Psoas muscle (tissue), 7 donors: ENCODE measurements at regions not wholly inside any gene's neighbourhood (a gene's known extent, or its start where the extent isn't known, plus 50 kb on each side); places are given as distances from the start of the nearest gene placed in this dataset.

ENCODE experiments used
- ATAC-seq, 4 donors: fragments of 200-7000 bp; cut with Tn5 transposase; one replicate each; pipeline ENCODE4 v1.9.1; 2020; ENCODE audit warnings: moderate library complexity in 3 of 4, mild to moderate bottlenecking in 2 of 4
- DNase-seq, 2 donors: peaks; one replicate each; pipeline ENCODE4 v3.0.0-alpha.2; 2020
- H3K27ac ChIP-seq: fragments of 200-600 bp; one replicate; pipeline ENCODE4 v1.8.0; 2022
- H3K27me3 ChIP-seq, 3 donors: fragments of 200-600 bp in 1 of 3; one replicate each; pipeline versions ENCODE4 v1.6.1 to v1.8.0; 2013 to 2022; ENCODE audit warnings: low read length in 2 of 3, mild to moderate bottlenecking in 2 of 3, moderate library complexity in 1 of 3; ENCODE audit not compliant: insufficient read depth in 3 of 3
- H3K36me3 ChIP-seq, 2 donors: fragments of 200-600 bp in 1 of 2; one replicate each; pipeline versions ENCODE4 v1.6.1 to v1.8.0; 2013 to 2022; ENCODE audit warnings: low read depth in 1 of 2, mild to moderate bottlenecking in 1 of 2, moderate library complexity in 1 of 2; ENCODE audit not compliant: insufficient read depth in 1 of 2
- H3K4me1 ChIP-seq: fragments of 200-600 bp; one replicate; pipeline ENCODE4 v1.8.0; 2022
- H3K4me3 ChIP-seq: fragments of 200-600 bp; one replicate; pipeline ENCODE4 v1.8.0; 2022; ENCODE audit warnings: mild to moderate bottlenecking
- H3K9me3 ChIP-seq: fragments of 200-600 bp; one replicate; pipeline ENCODE4 v1.8.0; 2022
- CTCF ChIP-seq: fragments of 200-600 bp; IDR thresholded peaks from one replicate; pipeline ENCODE4 v1.8.0; 2022; ENCODE audit warnings: antibody characterized with exemption
- WGBS, 3 donors: extraction: QIAGEN DNeasy Blood & Tissue Kit; methylation state at CpG; one replicate each; pipeline versions ENCODE4 v1.1.6 to v1.1.7; 2013; 5-methylcytosine and 5-hydroxymethylcytosine counted together
- intact Hi-C, 2 donors: fragments of 100-400 bp; cut with DNase I; formaldehyde crosslinking; loops; one replicate each; pipeline versions ENCODE4 v1.11.0 to v1.14.2; 2022
- donor health status: healthy with polysubstance abuse.
- donor health status: DM: no; HTN: no; CAD: no; lungs with moderate emphysema.
- donor health status: Bipolar disorder and iron deficiency.
- donor health status: healthy.
- donor health status: DM: yes; HTN: yes; CAD: no.
- donor health status: DM: no; HTN: no; CAD: no.
- donor health status: DM: yes; HTN: yes; CAD: no.

- Histone ChIP-seq H3K36me3 (no peaks in the 10 kb centered on the region), H3K27me3 (peaks cover 0 to 31% (median 3%) of the 10 kb centered on the region in 3 donors), H3K4me3 (no peak overlapping the region), H3K4me1 (no peaks in the 10 kb centered on the region), H3K27ac (no peak overlapping the region), H3K9me3 (no peaks in the 10 kb centered on the region)
- intact Hi-C loops, result no loop called here
- no peak for TF ChIP-seq CTCF
- ATAC-seq, result no peak
- WGBS, 3 donors, result 74 to 80% (median 77%) methylated on average over 7 of the region's 7 CpGs
- DNase-seq, result no peak
Measured at GRCh38 chr16:86356804-86357203, 153.5 kb upstream of the FOXF1 start.

- TF ChIP-seq CTCF, result no peak
- Histone ChIP-seq H3K27me3 (peaks cover 0 to 27% (median 1%) of the 10 kb centered on the region in 3 donors), H3K4me3 (no peak overlapping the region), H3K4me1 (no peaks in the 10 kb centered on the region), H3K27ac (no peak overlapping the region), H3K9me3 (no peaks in the 10 kb centered on the region), H3K36me3 (no peaks in the 10 kb centered on the region)
- DNase-seq (no peak), ATAC-seq (no peak)
- intact Hi-C loops, result no loop called here
- 86 to 89% (median 87%) methylated on average over 6 of the region's 6 CpGs for WGBS, 3 donors
Measured at GRCh38 chr16:86357303-86357702, 153.0 kb upstream of the FOXF1 start.

GRCh38 chr16:86357950-86358349 is 152.4 kb upstream of the FOXF1 start:
- no peak for DNase-seq
- H3K4me1 ChIP-seq, result no peaks in the 10 kb centered on the region
- no peak overlapping the region for H3K27ac ChIP-seq
- H3K4me3 ChIP-seq, result no peak overlapping the region
- H3K9me3 ChIP-seq, result no peaks in the 10 kb centered on the region
- intact Hi-C loops, result no loop called here
- TF ChIP-seq CTCF, result no peak
- no peak for ATAC-seq
- 36 to 61% (median 46%) methylated on average over 4 to 8 of the region's 8 CpGs for WGBS, 3 donors
- H3K36me3 ChIP-seq, result no peaks in the 10 kb centered on the region
- H3K27me3 ChIP-seq, result peaks cover 0 to 27% (median 0%) of the 10 kb centered on the region in 3 donors

- no peak for ATAC-seq
- no peak for TF ChIP-seq CTCF
- intact Hi-C loops, result no loop called here
- no peak for DNase-seq
- Histone ChIP-seq H3K27me3 (peaks cover 0 to 27% (median 0%) of the 10 kb centered on the region in 3 donors), H3K27ac (no peak overlapping the region), H3K4me1 (no peaks in the 10 kb centered on the region), H3K4me3 (no peak overlapping the region), H3K36me3 (no peaks in the 10 kb centered on the region), H3K9me3 (no peaks in the 10 kb centered on the region)
- 56 to 63% (median 59%) methylated on average over 5 of the region's 5 CpGs for WGBS, 3 donors
Measured at GRCh38 chr16:86359571-86359970, 150.8 kb upstream of the FOXF1 start.

GRCh38 chr16:86362155-86362849 is 148.0 kb upstream of the FOXF1 start:
- H3K4me1 ChIP-seq, result no peaks in the 10 kb centered on the region
- 72 to 78% (median 77%) methylated on average over 9 of the region's 9 CpGs for WGBS, 3 donors
- DNase-seq (no peak), ATAC-seq (no peak)
- H3K9me3 ChIP-seq, result no peaks in the 10 kb centered on the region
- intact Hi-C loops, result no loop called here
- H3K27ac ChIP-seq, result no peak overlapping the region
- no peak for TF ChIP-seq CTCF
- no peak overlapping the region for H3K4me3 ChIP-seq
- H3K36me3 ChIP-seq, result no peaks in the 10 kb centered on the region
- peaks cover 0 to 27% (median 3%) of the 10 kb centered on the region in 3 donors for H3K27me3 ChIP-seq
